ENCODE measurements at regions not wholly inside any gene's neighbourhood (a gene's known extent, or its start where the extent isn't known, plus 50 kb on each side); places are given as distances from the start of the nearest gene placed in this dataset.

- H3K4me1 ChIP-seq (ENCODE audit: insufficient read depth, low read length, poor library complexity, severe bottlenecking): no peaks in the 10 kb centered on the region
Observed at GRCh38 chr4:107299646-107300045, 263.5 kb upstream of the DKK2 start.

GRCh38 chr4:107292979-107293378 lies 256.9 kb upstream of the DKK2 start:
- no TSS peak for BruUV-seq (replicated peaks)
- DNase-seq (ENCODE audit: low spot score): no peak
- peaks cover 4% of the 10 kb centered on the region for H3K9me3 ChIP-seq (ENCODE audit: low read depth, low read length, poor library complexity, severe bottlenecking)
- intact Hi-C loops (cut with micrococcal nuclease; ENCODE audit: unreplicated experiment): no loop called here
- TF ChIP-seq EZH2 (IDR thresholded peaks at IDR 0.05; ENCODE audit: borderline replicate concordance, low read depth, low read length, poor library complexity, severe bottlenecking): no peak
- TF ChIP-seq, protein P1, sequence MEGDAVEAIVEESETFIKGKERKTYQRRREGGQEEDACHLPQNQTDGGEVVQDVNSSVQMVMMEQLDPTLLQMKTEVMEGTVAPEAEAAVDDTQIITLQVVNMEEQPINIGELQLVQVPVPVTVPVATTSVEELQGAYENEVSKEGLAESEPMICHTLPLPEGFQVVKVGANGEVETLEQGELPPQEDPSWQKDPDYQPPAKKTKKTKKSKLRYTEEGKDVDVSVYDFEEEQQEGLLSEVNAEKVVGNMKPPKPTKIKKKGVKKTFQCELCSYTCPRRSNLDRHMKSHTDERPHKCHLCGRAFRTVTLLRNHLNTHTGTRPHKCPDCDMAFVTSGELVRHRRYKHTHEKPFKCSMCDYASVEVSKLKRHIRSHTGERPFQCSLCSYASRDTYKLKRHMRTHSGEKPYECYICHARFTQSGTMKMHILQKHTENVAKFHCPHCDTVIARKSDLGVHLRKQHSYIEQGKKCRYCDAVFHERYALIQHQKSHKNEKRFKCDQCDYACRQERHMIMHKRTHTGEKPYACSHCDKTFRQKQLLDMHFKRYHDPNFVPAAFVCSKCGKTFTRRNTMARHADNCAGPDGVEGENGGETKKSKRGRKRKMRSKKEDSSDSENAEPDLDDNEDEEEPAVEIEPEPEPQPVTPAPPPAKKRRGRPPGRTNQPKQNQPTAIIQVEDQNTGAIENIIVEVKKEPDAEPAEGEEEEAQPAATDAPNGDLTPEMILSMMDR (conservative IDR thresholded peaks at IDR 0.05; ENCODE audit: low read depth, low read length): no peak
- H3K36me3 ChIP-seq (ENCODE audit: insufficient read depth, low read length, poor library complexity, severe bottlenecking): no peaks in the 10 kb centered on the region
- no peak overlapping the region for H3K27ac ChIP-seq (ENCODE audit: low read depth, low read length, poor library complexity, severe bottlenecking)
- H3K4me3 ChIP-seq (ENCODE audit: low read depth, low read length, poor library complexity, severe bottlenecking): no peak overlapping the region
- ChIA-PET POLR2A (ENCODE audit: low non-redundant PET) (no interaction called here), CTCF (no interaction called here)
- no peaks in the 10 kb centered on the region for H3K27me3 ChIP-seq (replicated peaks; ENCODE audit: insufficient read depth, low read depth, low read length, poor library complexity)
- peaks cover 7% of the 10 kb centered on the region for H3K4me1 ChIP-seq (ENCODE audit: insufficient read depth, low read length, poor library complexity, severe bottlenecking)

More at GRCh38 chr4:107299646-107300045, 263.5 kb upstream of the DKK2 start:
- intact Hi-C loops (cut with micrococcal nuclease; ENCODE audit: unreplicated experiment): no loop called here
- Histone ChIP-seq H3K4me3 (ENCODE audit: low read depth, low read length, poor library complexity, severe bottlenecking) (no peak overlapping the region), H3K27me3 (replicated peaks; ENCODE audit: insufficient read depth, low read depth, low read length, poor library complexity) (no peaks in the 10 kb centered on the region), H3K27ac (ENCODE audit: low read depth, low read length, poor library complexity, severe bottlenecking) (no peak overlapping the region), H3K9me3 (ENCODE audit: low read depth, low read length, poor library complexity, severe bottlenecking) (no peaks in the 10 kb centered on the region), H3K36me3 (ENCODE audit: insufficient read depth, low read length, poor library complexity, severe bottlenecking) (no peaks in the 10 kb centered on the region)
- BruUV-seq (replicated peaks): no TSS peak
- CTCF ChIA-PET: no interaction called here
- no peak for DNase-seq (ENCODE audit: low spot score)
- POLR2A ChIA-PET (ENCODE audit: low non-redundant PET): no interaction called here
- TF ChIP-seq EZH2 (IDR thresholded peaks at IDR 0.05; ENCODE audit: borderline replicate concordance, low read depth, low read length, poor library complexity, severe bottlenecking): no peak
- TF ChIP-seq, protein P1 (conservative IDR thresholded peaks at IDR 0.05; ENCODE audit: low read depth, low read length): no peak

DNA sequence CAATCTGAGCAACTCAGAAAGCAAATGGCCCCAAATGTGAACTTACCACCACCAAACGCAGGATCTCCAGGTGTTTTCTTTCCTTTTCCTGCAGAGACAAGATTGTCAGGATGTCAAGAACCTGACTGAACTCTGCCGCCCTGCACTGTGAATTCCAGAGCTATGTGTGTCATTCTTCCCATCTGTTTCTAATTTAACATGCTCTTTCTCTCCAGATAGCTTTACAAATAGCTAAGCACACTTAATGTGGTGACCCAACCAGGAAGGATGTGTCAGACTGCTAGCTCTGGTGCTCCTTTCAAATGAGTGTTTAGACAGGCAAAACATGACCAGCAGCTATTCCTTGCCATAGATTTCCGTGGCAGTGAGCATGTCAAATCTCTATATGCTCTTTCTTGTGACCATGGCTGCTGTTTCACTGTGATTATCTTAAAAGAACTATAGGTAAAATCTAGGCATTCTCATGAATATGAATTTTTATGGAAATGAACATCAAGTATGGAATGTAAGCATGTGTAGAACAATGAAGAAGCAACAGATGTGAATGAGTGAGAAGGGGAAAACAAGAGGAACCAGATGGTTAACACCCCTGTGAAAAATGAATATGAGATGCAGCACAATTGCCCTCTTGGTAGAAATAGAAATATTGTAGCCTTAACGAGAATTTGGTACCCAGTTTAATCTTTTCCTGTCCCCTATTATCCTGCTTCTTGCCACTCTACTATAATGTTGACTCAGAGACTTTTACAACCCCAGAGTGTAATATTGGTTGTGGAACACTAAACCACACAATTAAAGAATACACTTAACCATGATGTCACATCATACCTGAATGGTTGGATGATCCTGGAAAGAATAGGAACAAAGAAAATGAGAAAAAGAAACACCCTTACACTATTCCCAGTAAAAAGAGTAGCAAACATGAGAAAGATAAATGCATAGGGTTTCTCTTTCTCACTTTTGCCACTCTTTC lies 247.8 kb upstream of the DKK2 start:
- TF ChIP-seq, protein P1 (conservative IDR thresholded peaks at IDR 0.05; ENCODE audit: low read depth, low read length): no peak
- no peak for TF ChIP-seq EZH2 (IDR thresholded peaks at IDR 0.05; ENCODE audit: borderline replicate concordance, low read depth, low read length, poor library complexity, severe bottlenecking)
- H3K36me3 ChIP-seq (ENCODE audit: insufficient read depth, low read length, poor library complexity, severe bottlenecking): no peaks in the 10 kb centered on the region
- no peaks in the 10 kb centered on the region for H3K27me3 ChIP-seq (replicated peaks; ENCODE audit: insufficient read depth, low read depth, low read length, poor library complexity)
- peak; percentile 87 for DNase-seq (ENCODE audit: low spot score)
- peaks cover 34% of the 10 kb centered on the region for H3K4me1 ChIP-seq (ENCODE audit: insufficient read depth, low read length, poor library complexity, severe bottlenecking)
- ChIA-PET POLR2A (ENCODE audit: low non-redundant PET) (no interaction called here), CTCF (no interaction called here)
- intact Hi-C loops (cut with micrococcal nuclease; ENCODE audit: unreplicated experiment): no loop called here
- no peak overlapping the region for H3K4me3 ChIP-seq (ENCODE audit: low read depth, low read length, poor library complexity, severe bottlenecking)
- peak overlapping the region; percentile 26 for H3K27ac ChIP-seq (ENCODE audit: low read depth, low read length, poor library complexity, severe bottlenecking)
- peaks cover 4% of the 10 kb centered on the region for H3K9me3 ChIP-seq (ENCODE audit: low read depth, low read length, poor library complexity, severe bottlenecking)
- no TSS peak for BruUV-seq (replicated peaks)

Data from A673 (cell line).